Inferior parietal cortex (tissue), 1 donor: ENCODE measurements at regions not wholly inside any gene's neighbourhood (a gene's known extent, or its start where the extent isn't known, plus 50 kb on each side); places are given as distances from the start of the nearest gene placed in this dataset.
"Not testable (repeated sequence)": the region's sequence is repeated elsewhere in the genome, so short reads cannot be mapped to it uniquely, and the experiment has no call there.

Experiments
- DNase-seq: peaks from one replicate; pipeline ENCODE4 v3.0.0-alpha.2; 2016; ENCODE audit errors: extremely low spot score

- no peak for DNase-seq
Observed at GRCh38 chr12:56872366-56872765, 61.8 kb downstream of the SDR9C7 start.

- DNase-seq: no peak
Observed at GRCh38 chr12:56867216-56867615, 67.0 kb downstream of the SDR9C7 start.

- DNase-seq: no peak
Observed at GRCh38 chr12:56866493-56866892, 67.7 kb downstream of the SDR9C7 start.

GRCh38 chr12:56864318-56864717 lies 69.9 kb downstream of the SDR9C7 start:
- no peak for DNase-seq

GRCh38 chr12:56863789-56864188 lies 70.4 kb downstream of the SDR9C7 start:
- no peak for DNase-seq

- no peak for DNase-seq
Observed at GRCh38 chr12:56862264-56862663, 71.9 kb downstream of the SDR9C7 start.

GRCh38 chr12:56853392-56853978 lies 80.7 kb downstream of the SDR9C7 start:
- DNase-seq: not testable (repeated sequence)

- DNase-seq: no peak
Observed at GRCh38 chr12:56851462-56851861, 82.7 kb downstream of the SDR9C7 start.

GRCh38 chr12:56840922-56841321 lies 77.8 kb downstream of the HSD17B6 start:
- no peak for DNase-seq

GRCh38 chr12:56839915-56840325 lies 76.8 kb downstream of the HSD17B6 start:
- peak; percentile 46 for DNase-seq

GRCh38 chr12:56839489-56839848 lies 76.3 kb downstream of the HSD17B6 start:
- DNase-seq: no peak

- no peak for DNase-seq
Observed at GRCh38 chr12:56838621-56839488, 75.7 kb downstream of the HSD17B6 start.
